Peyer's patch (tissue), 4 donors: ENCODE measurements at regions not wholly inside any gene's neighbourhood (a gene's known extent, or its start where the extent isn't known, plus 50 kb on each side); places are given as distances from the start of the nearest gene placed in this dataset.

Experiments
- DNase-seq, 3 donors: peaks; one replicate each; pipeline ENCODE4 v3.0.0-alpha.2; 2017 to 2019
- H3K27ac ChIP-seq, 4 donors: fragments of 200-600 bp; sonication (generic); one replicate each; pipeline ENCODE4 v1.5.1; 2016 to 2019
- H3K27me3 ChIP-seq, 2 donors: fragments of 200-600 bp; sonication (generic); one replicate each; pipeline ENCODE4 v1.5.1; 2019
- H3K36me3 ChIP-seq, 3 donors: fragments of 200-600 bp; sonication (generic); one replicate each; pipeline ENCODE4 v1.5.1; 2016 to 2019
- H3K4me1 ChIP-seq, 4 donors: fragments of 200-600 bp; sonication (generic); one replicate each; pipeline ENCODE4 v1.5.1; 2016 to 2019
- H3K4me3 ChIP-seq, 4 donors: fragments of 200-600 bp; sonication (generic); 1 replicate in 3 of 4; 2 replicates in 1 of 4; pipeline ENCODE4 v1.5.1; 2016 to 2019; ENCODE audit warnings: mild to moderate bottlenecking in 1 of 4
- H3K9me3 ChIP-seq, 4 donors: fragments of 200-600 bp; sonication (generic); one replicate each; pipeline ENCODE4 v1.5.1; 2016 to 2019; ENCODE audit warnings: mild to moderate bottlenecking in 1 of 4
- POLR2A ChIP-seq, 2 donors: fragments of 450-650 bp; IDR thresholded peaks; one replicate each; pipeline ENCODE4 v1.5.1; 2017; ENCODE audit warnings: antibody characterized with exemption in 2 of 2, mild to moderate bottlenecking in 2 of 2, moderate library complexity in 2 of 2
- TF ChIP-seq, protein P1 (sequence below), 6 experiments: fragments of 450-650 bp in 4 of 6; fragments of 200-600 bp in 2 of 6; sonication (generic) in 1 of 6; IDR thresholded peaks; one replicate each; pipeline ENCODE4 v1.5.1; 2017 to 2019; ENCODE audit warnings: antibody characterized with exemption in 6 of 6, mild to moderate bottlenecking in 3 of 6, moderate library complexity in 1 of 6

- Histone ChIP-seq H3K4me1 (no peaks in the 10 kb centered on the region), H3K27me3 (no peaks in the 10 kb centered on the region), H3K27ac (no peak overlapping the region), H3K4me3 (no peak overlapping the region), H3K9me3 (no peaks in the 10 kb centered on the region), H3K36me3 (no peaks in the 10 kb centered on the region)
- no peak for DNase-seq
- TF ChIP-seq, protein P1, sequence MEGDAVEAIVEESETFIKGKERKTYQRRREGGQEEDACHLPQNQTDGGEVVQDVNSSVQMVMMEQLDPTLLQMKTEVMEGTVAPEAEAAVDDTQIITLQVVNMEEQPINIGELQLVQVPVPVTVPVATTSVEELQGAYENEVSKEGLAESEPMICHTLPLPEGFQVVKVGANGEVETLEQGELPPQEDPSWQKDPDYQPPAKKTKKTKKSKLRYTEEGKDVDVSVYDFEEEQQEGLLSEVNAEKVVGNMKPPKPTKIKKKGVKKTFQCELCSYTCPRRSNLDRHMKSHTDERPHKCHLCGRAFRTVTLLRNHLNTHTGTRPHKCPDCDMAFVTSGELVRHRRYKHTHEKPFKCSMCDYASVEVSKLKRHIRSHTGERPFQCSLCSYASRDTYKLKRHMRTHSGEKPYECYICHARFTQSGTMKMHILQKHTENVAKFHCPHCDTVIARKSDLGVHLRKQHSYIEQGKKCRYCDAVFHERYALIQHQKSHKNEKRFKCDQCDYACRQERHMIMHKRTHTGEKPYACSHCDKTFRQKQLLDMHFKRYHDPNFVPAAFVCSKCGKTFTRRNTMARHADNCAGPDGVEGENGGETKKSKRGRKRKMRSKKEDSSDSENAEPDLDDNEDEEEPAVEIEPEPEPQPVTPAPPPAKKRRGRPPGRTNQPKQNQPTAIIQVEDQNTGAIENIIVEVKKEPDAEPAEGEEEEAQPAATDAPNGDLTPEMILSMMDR (IDR thresholded peaks at IDR 0.05), result no peak
- no peak for TF ChIP-seq POLR2A (IDR thresholded peaks at IDR 0.05)
Measured at GRCh38 chr14:98949051-98949450, 322.9 kb downstream of the BCL11B start.

- H3K4me1 ChIP-seq, result no peaks in the 10 kb centered on the region
- TF ChIP-seq, protein P1 (IDR thresholded peaks at IDR 0.05), result no peak
- no peak for TF ChIP-seq POLR2A (IDR thresholded peaks at IDR 0.05)
- H3K27me3 ChIP-seq, result no peaks in the 10 kb centered on the region
- no peak overlapping the region for H3K27ac ChIP-seq
- no peaks in the 10 kb centered on the region for H3K36me3 ChIP-seq
- DNase-seq, result no peak
- no peak overlapping the region for H3K4me3 ChIP-seq
- H3K9me3 ChIP-seq, result no peaks in the 10 kb centered on the region
Measured at GRCh38 chr14:98949481-98950135, 322.4 kb downstream of the BCL11B start.

GRCh38 chr14:98950353-98950895 is 321.6 kb downstream of the BCL11B start:
- TF ChIP-seq, protein P1 (IDR thresholded peaks at IDR 0.05), result no peak
- TF ChIP-seq POLR2A (IDR thresholded peaks at IDR 0.05), result no peak
- no peaks in the 10 kb centered on the region for H3K36me3 ChIP-seq
- no peak for DNase-seq
- H3K27me3 ChIP-seq, result no peaks in the 10 kb centered on the region
- no peak overlapping the region for H3K27ac ChIP-seq
- H3K4me3 ChIP-seq, result no peak overlapping the region
- no peaks in the 10 kb centered on the region for H3K4me1 ChIP-seq
- no peaks in the 10 kb centered on the region for H3K9me3 ChIP-seq

DNA sequence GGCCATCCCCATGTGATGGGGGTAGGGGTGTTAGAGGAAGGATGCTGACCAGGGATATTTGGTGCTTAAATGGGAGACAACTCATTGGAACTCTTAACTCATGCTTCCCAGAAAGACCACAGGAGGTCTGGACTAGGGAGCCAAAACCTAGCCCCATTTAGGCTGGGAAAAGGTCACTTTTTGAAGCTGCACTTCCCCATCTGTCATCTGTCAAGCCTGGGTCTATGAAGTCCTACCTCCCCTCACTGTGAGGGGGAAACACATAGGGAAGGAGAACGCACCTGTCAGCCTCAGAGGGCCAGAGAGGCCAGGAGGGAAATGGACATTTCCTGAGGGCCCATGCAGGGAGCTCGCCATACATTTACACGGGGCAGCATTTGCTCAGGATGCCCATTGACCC is 321.0 kb downstream of the BCL11B start:
- TF ChIP-seq, protein P1 (IDR thresholded peaks at IDR 0.05), result no peak
- no peak for TF ChIP-seq POLR2A (IDR thresholded peaks at IDR 0.05)
- H3K36me3 ChIP-seq, result no peaks in the 10 kb centered on the region

GRCh38 chr14:98951521-98952152 is 320.4 kb downstream of the BCL11B start:
- H3K4me3 ChIP-seq, result no peak overlapping the region
- no peaks in the 10 kb centered on the region for H3K27me3 ChIP-seq
- H3K9me3 ChIP-seq, result no peaks in the 10 kb centered on the region
- H3K4me1 ChIP-seq, result no peaks in the 10 kb centered on the region
- H3K36me3 ChIP-seq, result no peaks in the 10 kb centered on the region
- no peak for DNase-seq
- H3K27ac ChIP-seq, result no peak overlapping the region
- TF ChIP-seq, protein P1 (IDR thresholded peaks at IDR 0.05), result no peak

More for the DNA sequence above, 321.0 kb downstream of the BCL11B start:
- no peaks in the 10 kb centered on the region for H3K4me1 ChIP-seq
- no peak overlapping the region for H3K27ac ChIP-seq
- no peaks in the 10 kb centered on the region for H3K27me3 ChIP-seq
- H3K4me3 ChIP-seq, result no peak overlapping the region
- DNase-seq, result no peak
- no peaks in the 10 kb centered on the region for H3K9me3 ChIP-seq
